ENCODE measurements at regions not wholly inside any gene's neighbourhood (a gene's known extent, or its start where the extent isn't known, plus 50 kb on each side); places are given as distances from the start of the nearest gene placed in this dataset.

DNA sequence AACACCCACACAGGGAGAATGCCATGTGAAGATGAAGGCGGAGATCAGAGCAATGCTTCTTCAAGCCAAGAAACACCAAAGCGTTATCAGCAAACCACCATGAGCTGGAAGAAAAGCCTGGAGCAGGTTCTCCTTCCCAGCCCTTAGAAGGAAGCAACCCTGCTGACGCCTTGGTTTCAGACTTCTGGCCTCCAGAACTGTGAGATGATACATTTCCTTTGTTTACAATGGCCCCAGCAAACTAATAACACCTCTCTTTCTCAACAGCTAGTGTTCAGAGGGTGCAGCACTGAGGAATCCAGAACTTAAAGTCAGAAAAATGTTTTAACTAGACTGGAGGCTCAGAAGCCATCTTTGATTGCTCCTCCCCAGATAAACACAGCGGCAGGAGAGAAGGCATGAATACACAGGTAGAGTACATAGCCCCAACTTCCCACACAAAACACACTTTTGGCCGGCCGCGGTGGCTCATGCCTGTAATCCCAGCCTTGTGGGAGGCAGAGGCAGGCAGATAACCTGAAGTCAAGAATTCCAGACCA lies 132.4 kb upstream of the LPP start:
- TF ChIP-seq, protein P1, sequence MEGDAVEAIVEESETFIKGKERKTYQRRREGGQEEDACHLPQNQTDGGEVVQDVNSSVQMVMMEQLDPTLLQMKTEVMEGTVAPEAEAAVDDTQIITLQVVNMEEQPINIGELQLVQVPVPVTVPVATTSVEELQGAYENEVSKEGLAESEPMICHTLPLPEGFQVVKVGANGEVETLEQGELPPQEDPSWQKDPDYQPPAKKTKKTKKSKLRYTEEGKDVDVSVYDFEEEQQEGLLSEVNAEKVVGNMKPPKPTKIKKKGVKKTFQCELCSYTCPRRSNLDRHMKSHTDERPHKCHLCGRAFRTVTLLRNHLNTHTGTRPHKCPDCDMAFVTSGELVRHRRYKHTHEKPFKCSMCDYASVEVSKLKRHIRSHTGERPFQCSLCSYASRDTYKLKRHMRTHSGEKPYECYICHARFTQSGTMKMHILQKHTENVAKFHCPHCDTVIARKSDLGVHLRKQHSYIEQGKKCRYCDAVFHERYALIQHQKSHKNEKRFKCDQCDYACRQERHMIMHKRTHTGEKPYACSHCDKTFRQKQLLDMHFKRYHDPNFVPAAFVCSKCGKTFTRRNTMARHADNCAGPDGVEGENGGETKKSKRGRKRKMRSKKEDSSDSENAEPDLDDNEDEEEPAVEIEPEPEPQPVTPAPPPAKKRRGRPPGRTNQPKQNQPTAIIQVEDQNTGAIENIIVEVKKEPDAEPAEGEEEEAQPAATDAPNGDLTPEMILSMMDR (IDR thresholded peaks at IDR 0.05): no peak
- TF ChIP-seq POLR2A (IDR thresholded peaks at IDR 0.05): no peak

All from Peyer's patch (tissue), 4 donors.